SKM-1 (cell line): ENCODE measurements at regions not wholly inside any gene's neighbourhood (a gene's known extent, or its start where the extent isn't known, plus 50 kb on each side); places are given as distances from the start of the nearest gene placed in this dataset.

ENCODE experiments used
- DNase-seq: peaks from one replicate; lab custom pipeline; 2025; ENCODE audit not compliant: unreplicated experiment; lab: John Stamatoyannopoulos, UW

- DNase-seq, result no peak
These were observed 972.0 kb downstream of the TUSC7 start for GRCh38 chr3:117681619-117682018.

- DNase-seq, result no peak
These were observed 977.5 kb downstream of the TUSC7 start for GRCh38 chr3:117687096-117687495.

- DNase-seq, result no peak
These were observed 979.0 kb downstream of the TUSC7 start for GRCh38 chr3:117688583-117688982.

GRCh38 chr3:117691526-117691925, 981.9 kb downstream of the TUSC7 start:
- DNase-seq, result no peak

- no peak for DNase-seq
These were observed 982.9 kb downstream of the TUSC7 start for GRCh38 chr3:117692416-117692995.

GRCh38 chr3:117695321-117695720, 985.7 kb downstream of the TUSC7 start:
- DNase-seq, result no peak

GRCh38 chr3:117695871-117696645, 986.5 kb downstream of the TUSC7 start:
- no peak for DNase-seq

GRCh38 chr3:117696851-117697407, 987.4 kb downstream of the TUSC7 start:
- no peak for DNase-seq

- no peak for DNase-seq
These were observed 989.5 kb downstream of the TUSC7 start for GRCh38 chr3:117699058-117699457.

- DNase-seq, result no peak
These were observed 991.2 kb downstream of the TUSC7 start for GRCh38 chr3:117700573-117701360.

- no peak for DNase-seq
These were observed 995.4 kb downstream of the TUSC7 start for GRCh38 chr3:117705011-117705410.

GRCh38 chr3:117706037-117706436, 996.5 kb downstream of the TUSC7 start:
- no peak for DNase-seq

GRCh38 chr3:117706756-117707155, 997.2 kb downstream of the TUSC7 start:
- DNase-seq, result no peak

- DNase-seq, result no peak
These were observed 999.0 kb downstream of the TUSC7 start for GRCh38 chr3:117708601-117709000.

GRCh38 chr3:117709108-117709507, 999.5 kb downstream of the TUSC7 start:
- no peak for DNase-seq

GRCh38 chr3:117710501-117710900, 1000.9 kb downstream of the TUSC7 start:
- no peak for DNase-seq

GRCh38 chr3:117719316-117719926, 1009.8 kb downstream of the TUSC7 start:
- DNase-seq, result peak; percentile 20

GRCh38 chr3:117721866-117722265, 1012.3 kb downstream of the TUSC7 start:
- no peak for DNase-seq

GRCh38 chr3:117722856-117723255, 1013.3 kb downstream of the TUSC7 start:
- peak; percentile 63 for DNase-seq

GRCh38 chr3:117723825-117724224, 1014.2 kb downstream of the TUSC7 start:
- no peak for DNase-seq

- no peak for DNase-seq
These were observed 1015.7 kb downstream of the TUSC7 start for GRCh38 chr3:117725314-117725713.
